Keratinocyte (primary cell): ENCODE measurements at regions not wholly inside any gene's neighbourhood (a gene's known extent, or its start where the extent isn't known, plus 50 kb on each side); places are given as distances from the start of the nearest gene placed in this dataset.

ENCODE experiments used
- CTCF ChIP-seq, 3 experiments: IDR thresholded peaks in 1 of 3; conservative IDR thresholded peaks in 1 of 3; optimal IDR thresholded peaks in 1 of 3; 2 replicates in 2 of 3; 3 replicates in 1 of 3; pipeline versions ENCODE3 to v1.5.1; 2011; ENCODE audit warnings: low read length in 3 of 3, mild to moderate bottlenecking in 3 of 3, moderate library complexity in 2 of 3, control low read depth in 1 of 3, inconsistent platforms in 1 of 3; ENCODE audit not compliant: insufficient read depth in 2 of 3; ENCODE audit errors: extremely low read depth in 1 of 3
- EZH2 ChIP-seq: IDR thresholded peaks from one replicate; pipeline ENCODE4 v1.6.1; 2012; ENCODE audit warnings: inconsistent platforms, mild to moderate bottlenecking, low read length, moderate library complexity

- TF ChIP-seq CTCF (optimal IDR thresholded peaks at IDR 0.05 in 1 of 3, IDR thresholded peaks at IDR 0.05 in 1 of 3, conservative IDR thresholded peaks at IDR 0.05 in 1 of 3; ENCODE audit: extremely low read depth in 1 of 3, insufficient read depth in 2 of 3, low read length in 3 of 3) = no peak
- TF ChIP-seq EZH2 = no peak
These were observed 328.7 kb upstream of the ATP11B start for GRCh38 chr3:182464513-182465145.
